GM10248 (cell line): ENCODE measurements at regions not wholly inside any gene's neighbourhood (a gene's known extent, or its start where the extent isn't known, plus 50 kb on each side); places are given as distances from the start of the nearest gene placed in this dataset.

ENCODE experiments used
- CTCF ChIA-PET: fragments of 300-600 bp; sonication (Branson Sonifier 250); formaldehyde crosslinking; extraction: SDS; loops from one replicate; lab custom pipeline; 2021; ENCODE audit warnings: antibody characterized with exemption; lab: Yijun Ruan, JAX
- POLR2A ChIA-PET: fragments of 350-650 bp; sonication (Branson Sonifier 250); formaldehyde crosslinking; extraction: SDS; loops from one replicate; lab custom pipeline; 2020; ENCODE audit warnings: antibody characterized with exemption; lab: Yijun Ruan, JAX
- DNase-seq: peaks from one replicate; pipeline ENCODE4 v3.0.0; 2012; ENCODE audit errors: extremely low spot score
- CTCF ChIP-seq: IDR thresholded peaks from 2 replicates; pipeline ENCODE4 v1.5.1; 2012; ENCODE audit warnings: mild to moderate bottlenecking, low read depth; ENCODE audit errors: extremely low read depth, missing control alignments, control extremely low read depth

- ChIA-PET POLR2A (no interaction called here), CTCF (no interaction called here)
- TF ChIP-seq CTCF: no peak
- no peak for DNase-seq
These were observed 225.8 kb upstream of the SOX5 start for GRCh38 chr12:24175284-24175683.

GRCh38 chr12:24173067-24173466 is 223.6 kb upstream of the SOX5 start:
- no peak for TF ChIP-seq CTCF
- CTCF ChIA-PET: no interaction called here
- POLR2A ChIA-PET: no interaction called here
- DNase-seq: no peak

GRCh38 chr12:24172773-24173066 is 223.2 kb upstream of the SOX5 start:
- CTCF ChIA-PET: no interaction called here
- no peak for DNase-seq
- POLR2A ChIA-PET: no interaction called here
- TF ChIP-seq CTCF: no peak

- ChIA-PET CTCF (no interaction called here), POLR2A (no interaction called here)
- TF ChIP-seq CTCF: no peak
- peak; percentile 24 for DNase-seq
These were observed 222.7 kb upstream of the SOX5 start for GRCh38 chr12:24172031-24172772.

GRCh38 chr12:24155042-24155441 is 205.6 kb upstream of the SOX5 start:
- DNase-seq: no peak
- ChIA-PET POLR2A (no interaction called here), CTCF (no interaction called here)
- no peak for TF ChIP-seq CTCF

- POLR2A ChIA-PET: no interaction called here
- CTCF ChIA-PET: no interaction called here
- no peak for TF ChIP-seq CTCF
- no peak for DNase-seq
These were observed 203.6 kb upstream of the SOX5 start for GRCh38 chr12:24153079-24153478.
